Calu3 (cell line): ENCODE measurements at regions not wholly inside any gene's neighbourhood (a gene's known extent, or its start where the extent isn't known, plus 50 kb on each side); places are given as distances from the start of the nearest gene placed in this dataset.
"Not testable (repeated sequence)": the region's sequence is repeated elsewhere in the genome, so short reads cannot be mapped to it uniquely, and the experiment has no call there.

ENCODE experiments used
- BruUV-seq: library from RNA; stranded (reverse); fragments of 400-500 nt; replicated peaks from 2 replicates; lab custom pipeline; 2021; lab: Mats Ljungman, UMichigan
- CTCF ChIA-PET: fragments of 300-600 bp; sonication (Branson Sonifier 250); formaldehyde crosslinking; loops from one replicate; lab custom pipeline; 2022; ENCODE audit warnings: antibody characterized with exemption; lab: Charles Lee
- DNase-seq: peaks from one replicate; pipeline ENCODE4 v3.0.0; 2022
- H3K27ac Mint-ChIP-seq: one replicate; pipeline ENCODE4 v1.8.0; 2022; ENCODE audit warnings: mixed read lengths; ENCODE audit not compliant: unreplicated experiment
- H3K27me3 Mint-ChIP-seq: one replicate; pipeline ENCODE4 v1.8.0; 2022; ENCODE audit warnings: mixed read lengths; ENCODE audit not compliant: unreplicated experiment
- H3K36me3 Mint-ChIP-seq: one replicate; pipeline ENCODE4 v1.8.0; 2022; ENCODE audit warnings: mild to moderate bottlenecking, moderate library complexity, mixed read lengths; ENCODE audit not compliant: insufficient read depth, unreplicated experiment
- H3K4me1 Mint-ChIP-seq: one replicate; pipeline ENCODE4 v1.8.0; 2022; ENCODE audit warnings: mild to moderate bottlenecking, low read depth, mixed read lengths; ENCODE audit not compliant: unreplicated experiment
- H3K4me3 Mint-ChIP-seq: one replicate; pipeline ENCODE4 v1.8.0; 2022; ENCODE audit warnings: mild to moderate bottlenecking, low read depth, moderate library complexity, mixed read lengths; ENCODE audit not compliant: unreplicated experiment
- H3K9me3 Mint-ChIP-seq: one replicate; pipeline ENCODE4 v1.8.0; 2022; ENCODE audit warnings: low read depth, mixed read lengths; ENCODE audit not compliant: unreplicated experiment
- intact Hi-C: fragments of 100-400 bp; cut with micrococcal nuclease; formaldehyde crosslinking; loops from one replicate; pipeline ENCODE4 v1.10.0; 2022; ENCODE audit not compliant: unreplicated experiment
- TF ChIP-seq, protein P1 (sequence below): fragments of 200-600 bp; IDR thresholded peaks from one replicate; pipeline ENCODE4 v1.8.0; 2022; ENCODE audit warnings: antibody characterized with exemption; ENCODE audit not compliant: unreplicated experiment

DNA sequence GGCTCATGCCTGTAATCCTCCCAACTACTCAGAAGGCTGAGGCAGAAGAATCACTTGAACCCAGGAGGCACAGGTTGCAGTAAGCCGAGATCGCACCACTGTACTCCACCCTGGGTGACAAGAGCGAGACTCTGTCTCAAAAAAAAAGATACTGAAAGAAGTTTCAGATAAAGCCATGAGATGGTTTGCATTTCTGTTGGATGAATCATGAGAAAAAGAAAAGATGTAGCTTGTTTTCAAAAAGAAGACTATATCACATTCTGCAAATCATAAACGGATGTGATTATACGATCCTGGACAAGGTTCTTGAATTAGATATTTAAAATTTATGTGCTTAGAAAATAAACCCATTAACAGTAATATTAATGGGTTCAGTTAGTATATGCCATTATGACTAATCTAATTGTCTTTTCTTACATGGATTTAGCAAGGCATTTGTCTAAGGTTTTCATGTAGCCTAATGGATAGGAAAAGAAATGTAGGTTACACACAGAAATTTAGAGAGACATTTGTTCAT, 345.9 kb downstream of the SLC7A11 start:
- intact Hi-C loops = no loop called here
- H3K9me3 Mint-ChIP-seq = peaks cover 2% of the 10 kb centered on the region
- TF ChIP-seq, protein P1, sequence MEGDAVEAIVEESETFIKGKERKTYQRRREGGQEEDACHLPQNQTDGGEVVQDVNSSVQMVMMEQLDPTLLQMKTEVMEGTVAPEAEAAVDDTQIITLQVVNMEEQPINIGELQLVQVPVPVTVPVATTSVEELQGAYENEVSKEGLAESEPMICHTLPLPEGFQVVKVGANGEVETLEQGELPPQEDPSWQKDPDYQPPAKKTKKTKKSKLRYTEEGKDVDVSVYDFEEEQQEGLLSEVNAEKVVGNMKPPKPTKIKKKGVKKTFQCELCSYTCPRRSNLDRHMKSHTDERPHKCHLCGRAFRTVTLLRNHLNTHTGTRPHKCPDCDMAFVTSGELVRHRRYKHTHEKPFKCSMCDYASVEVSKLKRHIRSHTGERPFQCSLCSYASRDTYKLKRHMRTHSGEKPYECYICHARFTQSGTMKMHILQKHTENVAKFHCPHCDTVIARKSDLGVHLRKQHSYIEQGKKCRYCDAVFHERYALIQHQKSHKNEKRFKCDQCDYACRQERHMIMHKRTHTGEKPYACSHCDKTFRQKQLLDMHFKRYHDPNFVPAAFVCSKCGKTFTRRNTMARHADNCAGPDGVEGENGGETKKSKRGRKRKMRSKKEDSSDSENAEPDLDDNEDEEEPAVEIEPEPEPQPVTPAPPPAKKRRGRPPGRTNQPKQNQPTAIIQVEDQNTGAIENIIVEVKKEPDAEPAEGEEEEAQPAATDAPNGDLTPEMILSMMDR = no peak
- no TSS peak for BruUV-seq
- no peak for DNase-seq
- CTCF ChIA-PET = no interaction called here
- H3K36me3 Mint-ChIP-seq = no peaks in the 10 kb centered on the region
- H3K27me3 Mint-ChIP-seq = no peaks in the 10 kb centered on the region
- no peak overlapping the region for H3K27ac Mint-ChIP-seq
- no peaks in the 10 kb centered on the region for H3K4me1 Mint-ChIP-seq
- H3K4me3 Mint-ChIP-seq = no peak overlapping the region

DNA sequence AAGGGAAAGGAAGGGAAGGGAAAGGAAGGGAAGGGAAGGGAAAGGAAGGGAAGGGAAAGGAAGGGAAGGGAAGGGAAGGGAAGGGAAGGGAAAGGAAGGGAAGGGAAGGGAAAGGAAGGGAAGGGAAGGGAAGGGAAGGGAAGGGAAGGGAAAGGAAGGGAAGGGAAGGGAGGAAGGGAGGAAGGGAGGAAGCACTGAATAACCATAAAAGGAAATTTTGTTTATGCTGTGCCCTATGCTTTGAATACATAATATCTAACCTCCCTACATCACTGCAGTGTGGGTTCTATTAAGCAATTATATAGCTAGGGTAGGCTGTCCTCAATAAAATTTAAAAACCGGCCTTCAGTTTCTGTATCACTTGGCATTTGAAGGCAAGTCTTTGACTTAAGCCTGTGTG, 346.6 kb downstream of the SLC7A11 start:
- H3K36me3 Mint-ChIP-seq, DNase-seq, CTCF ChIA-PET, BruUV-seq, H3K4me3 Mint-ChIP-seq, intact Hi-C loops, H3K27me3 Mint-ChIP-seq, H3K4me1 Mint-ChIP-seq, H3K27ac Mint-ChIP-seq, H3K9me3 Mint-ChIP-seq: not testable (repeated sequence)

DNA sequence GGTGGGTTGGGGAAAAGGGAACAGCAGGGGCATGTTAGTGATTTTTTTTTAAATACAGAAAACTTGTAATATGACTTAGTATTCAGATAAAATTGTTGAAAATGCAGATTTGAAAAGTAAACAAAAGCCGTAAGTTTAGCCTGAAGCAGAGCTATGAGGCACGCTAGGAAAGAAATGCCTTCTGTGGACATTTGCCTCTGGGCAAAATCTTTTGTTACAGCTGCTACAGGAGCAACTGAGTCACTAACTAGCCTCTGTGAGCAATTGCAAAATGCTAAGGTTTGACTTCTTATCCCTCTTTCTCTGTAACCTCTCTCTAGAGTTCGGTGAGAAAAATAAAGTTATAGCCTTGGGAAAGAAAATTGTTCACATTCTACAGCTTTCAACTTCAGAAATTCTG, 350.0 kb downstream of the SLC7A11 start:
- no peak overlapping the region for H3K27ac Mint-ChIP-seq
- no peak overlapping the region for H3K4me3 Mint-ChIP-seq
- H3K27me3 Mint-ChIP-seq = no peaks in the 10 kb centered on the region
- no peak for DNase-seq
- CTCF ChIA-PET = no interaction called here
- intact Hi-C loops = no loop called here
- no peaks in the 10 kb centered on the region for H3K4me1 Mint-ChIP-seq
- TF ChIP-seq, protein P1 = no peak
- H3K9me3 Mint-ChIP-seq = peaks cover 2% of the 10 kb centered on the region
- BruUV-seq = no TSS peak
- H3K36me3 Mint-ChIP-seq = no peaks in the 10 kb centered on the region

- CTCF ChIA-PET = no interaction called here
- no peaks in the 10 kb centered on the region for H3K4me1 Mint-ChIP-seq
These were observed 351.3 kb downstream of the SLC7A11 start for GRCh38 chr4:137890812-137891211.

GRCh38 chr4:137881641-137882040, 349.3 kb upstream of the PCDH18 start:
- H3K4me1 Mint-ChIP-seq = peaks cover 20% of the 10 kb centered on the region

More at GRCh38 chr4:137890812-137891211, 351.3 kb downstream of the SLC7A11 start:
- TF ChIP-seq, protein P1 = no peak
- Mint-ChIP-seq H3K4me3 (no peak overlapping the region), H3K9me3 (peaks cover 2% of the 10 kb centered on the region), H3K27me3 (no peaks in the 10 kb centered on the region), H3K36me3 (no peaks in the 10 kb centered on the region), H3K27ac (no peak overlapping the region)
- no peak for DNase-seq
- no TSS peak for BruUV-seq
- intact Hi-C loops = no loop called here

DNA sequence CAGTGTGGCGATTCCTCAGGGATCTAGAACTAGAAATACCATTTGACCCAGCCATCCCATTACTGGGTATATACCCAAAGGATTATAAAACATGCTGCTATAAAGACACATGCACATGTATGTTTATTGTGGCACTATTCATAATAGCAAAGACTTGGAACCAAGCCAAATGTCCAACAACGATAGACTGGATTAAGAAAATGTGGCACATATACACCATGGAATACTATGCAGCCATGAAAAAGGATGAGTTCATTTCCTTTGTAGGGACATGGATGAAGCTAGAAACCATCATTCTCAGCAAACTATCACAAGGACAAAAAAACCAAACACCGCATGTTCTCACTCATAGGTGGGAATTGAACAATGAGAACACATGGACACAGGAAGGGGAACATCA, 335.8 kb upstream of the PCDH18 start:
- H3K27me3 Mint-ChIP-seq, BruUV-seq: not testable (repeated sequence)

More at GRCh38 chr4:137881641-137882040, 349.3 kb upstream of the PCDH18 start:
- H3K27ac Mint-ChIP-seq = no peak overlapping the region
- no peaks in the 10 kb centered on the region for H3K36me3 Mint-ChIP-seq
- no peak for DNase-seq
- TF ChIP-seq, protein P1 = no peak
- intact Hi-C loops = no loop called here
- CTCF ChIA-PET = no interaction called here
- H3K27me3 Mint-ChIP-seq = no peaks in the 10 kb centered on the region
- no peak overlapping the region for H3K4me3 Mint-ChIP-seq
- BruUV-seq = no TSS peak
- H3K9me3 Mint-ChIP-seq = peaks cover 4% of the 10 kb centered on the region

More for the DNA sequence above, 335.8 kb upstream of the PCDH18 start:
- H3K27ac Mint-ChIP-seq, DNase-seq, CTCF ChIA-PET, H3K4me1 Mint-ChIP-seq, H3K9me3 Mint-ChIP-seq, H3K4me3 Mint-ChIP-seq, H3K36me3 Mint-ChIP-seq: not testable (repeated sequence)
- intact Hi-C loops = loop anchor here (10.0 kb wide), 1 partner anchor 643 kb away; no protein-coding TSS in a partner anchor
